ENCODE measurements at regions not wholly inside any gene's neighbourhood (a gene's known extent, or its start where the extent isn't known, plus 50 kb on each side); places are given as distances from the start of the nearest gene placed in this dataset.

DNA sequence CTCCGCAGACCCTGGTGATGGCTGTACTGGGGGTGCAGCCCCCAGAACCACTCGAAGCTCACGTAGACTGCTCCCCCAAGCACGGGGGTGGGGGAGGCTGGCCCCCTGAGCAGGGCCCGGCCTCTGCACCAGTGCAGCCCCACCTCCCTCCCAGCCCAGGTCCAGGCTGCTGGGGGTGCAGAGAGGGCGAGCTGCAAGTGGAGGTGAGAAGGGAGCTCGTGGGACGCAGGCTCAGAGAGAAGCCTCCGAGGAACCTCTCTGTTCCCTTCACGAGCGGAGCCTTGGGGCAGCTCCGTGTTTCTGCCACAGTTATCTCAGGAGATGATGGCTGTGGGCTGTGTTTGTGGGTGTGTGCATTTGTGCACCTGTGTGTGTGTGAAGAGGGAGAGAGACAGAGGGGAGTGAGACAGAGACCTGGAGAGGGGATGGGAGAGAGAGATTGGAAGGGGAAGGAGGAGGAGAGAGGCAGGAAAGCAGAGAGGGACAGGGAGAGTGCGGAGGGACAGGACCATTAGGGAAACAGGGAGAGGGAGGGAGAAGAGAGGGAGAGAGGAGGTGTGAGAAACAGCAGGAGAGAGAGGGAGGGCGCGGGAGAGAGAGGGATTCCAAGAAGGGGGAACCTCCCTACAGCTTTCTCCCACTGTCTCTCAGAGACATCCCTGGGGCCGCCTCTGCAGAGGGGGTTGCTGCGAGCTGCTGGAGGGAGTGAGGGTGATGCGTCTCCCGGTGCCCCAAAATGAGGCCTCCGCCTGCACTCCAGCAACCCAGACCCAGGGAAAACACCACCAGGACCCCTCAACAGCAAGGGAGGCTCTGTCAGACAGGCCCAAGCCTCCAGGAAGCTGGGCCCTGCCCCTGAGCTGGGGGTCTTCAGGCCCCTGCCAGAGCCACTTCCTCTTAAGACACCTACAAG lies 1488.6 kb downstream of the BRD1 start:
- ChIA-PET CTCF (no interaction called here), RAD21 (ENCODE audit: low non-redundant PET in 1 of 2, low total read pairs in 2 of 2, uncharacterized antibody in 2 of 2, unreplicated experiment in 2 of 2) (no interaction called here), POLR2A (no interaction called here)
- no peak overlapping the region for H2AFZ ChIP-seq (ENCODE audit: low read depth, low read length, poor library complexity, severe bottlenecking)
- H4K20me1 ChIP-seq (ENCODE audit: insufficient read depth), result no peaks in the 10 kb centered on the region
- ATAC-seq, result no peak
- H3K79me2 ChIP-seq (ENCODE audit: insufficient read depth, low read length), result no peaks in the 10 kb centered on the region
- no peak for TF ChIP-seq ZFX (IDR thresholded peaks at IDR 0.05)
- TF ChIP-seq, protein P1, sequence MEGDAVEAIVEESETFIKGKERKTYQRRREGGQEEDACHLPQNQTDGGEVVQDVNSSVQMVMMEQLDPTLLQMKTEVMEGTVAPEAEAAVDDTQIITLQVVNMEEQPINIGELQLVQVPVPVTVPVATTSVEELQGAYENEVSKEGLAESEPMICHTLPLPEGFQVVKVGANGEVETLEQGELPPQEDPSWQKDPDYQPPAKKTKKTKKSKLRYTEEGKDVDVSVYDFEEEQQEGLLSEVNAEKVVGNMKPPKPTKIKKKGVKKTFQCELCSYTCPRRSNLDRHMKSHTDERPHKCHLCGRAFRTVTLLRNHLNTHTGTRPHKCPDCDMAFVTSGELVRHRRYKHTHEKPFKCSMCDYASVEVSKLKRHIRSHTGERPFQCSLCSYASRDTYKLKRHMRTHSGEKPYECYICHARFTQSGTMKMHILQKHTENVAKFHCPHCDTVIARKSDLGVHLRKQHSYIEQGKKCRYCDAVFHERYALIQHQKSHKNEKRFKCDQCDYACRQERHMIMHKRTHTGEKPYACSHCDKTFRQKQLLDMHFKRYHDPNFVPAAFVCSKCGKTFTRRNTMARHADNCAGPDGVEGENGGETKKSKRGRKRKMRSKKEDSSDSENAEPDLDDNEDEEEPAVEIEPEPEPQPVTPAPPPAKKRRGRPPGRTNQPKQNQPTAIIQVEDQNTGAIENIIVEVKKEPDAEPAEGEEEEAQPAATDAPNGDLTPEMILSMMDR (IDR thresholded peaks at IDR 0.05 in 2 of 3, conservative IDR thresholded peaks at IDR 0.05 in 1 of 3; ENCODE audit: borderline replicate concordance in 1 of 3, insufficient read depth in 1 of 3, low read depth in 2 of 3, low read length in 2 of 3), result no peak
- TF ChIP-seq SP1 (IDR thresholded peaks at IDR 0.05; ENCODE audit: low read depth), result no peak
- no peak for TF ChIP-seq FOSL1 (IDR thresholded peaks at IDR 0.05; ENCODE audit: low read depth)
- TF ChIP-seq YY1 (IDR thresholded peaks at IDR 0.05; ENCODE audit: extremely low read depth, insufficient replicate concordance, low read depth, low read length), result no peak
- no peak for TF ChIP-seq TCF7L2 (IDR thresholded peaks at IDR 0.05; ENCODE audit: borderline replicate concordance, extremely low read depth, insufficient read depth, insufficient read length)
- TF ChIP-seq POLR2A (IDR thresholded peaks at IDR 0.05; ENCODE audit: borderline replicate concordance, extremely low read depth, insufficient read depth, insufficient read length), result no peak
- no peak for TF ChIP-seq EZH2phosphoT487 (IDR thresholded peaks at IDR 0.05; ENCODE audit: borderline replicate concordance)
- TF ChIP-seq EGR1 (IDR thresholded peaks at IDR 0.05; ENCODE audit: low read depth), result no peak
- TF ChIP-seq ZNF274 (IDR thresholded peaks at IDR 0.05; ENCODE audit: low read depth, low read length), result no peak
- TF ChIP-seq, protein P2, sequence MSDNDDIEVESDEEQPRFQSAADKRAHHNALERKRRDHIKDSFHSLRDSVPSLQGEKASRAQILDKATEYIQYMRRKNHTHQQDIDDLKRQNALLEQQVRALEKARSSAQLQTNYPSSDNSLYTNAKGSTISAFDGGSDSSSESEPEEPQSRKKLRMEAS (IDR thresholded peaks at IDR 0.05), result no peak
- TF ChIP-seq, protein P3, sequence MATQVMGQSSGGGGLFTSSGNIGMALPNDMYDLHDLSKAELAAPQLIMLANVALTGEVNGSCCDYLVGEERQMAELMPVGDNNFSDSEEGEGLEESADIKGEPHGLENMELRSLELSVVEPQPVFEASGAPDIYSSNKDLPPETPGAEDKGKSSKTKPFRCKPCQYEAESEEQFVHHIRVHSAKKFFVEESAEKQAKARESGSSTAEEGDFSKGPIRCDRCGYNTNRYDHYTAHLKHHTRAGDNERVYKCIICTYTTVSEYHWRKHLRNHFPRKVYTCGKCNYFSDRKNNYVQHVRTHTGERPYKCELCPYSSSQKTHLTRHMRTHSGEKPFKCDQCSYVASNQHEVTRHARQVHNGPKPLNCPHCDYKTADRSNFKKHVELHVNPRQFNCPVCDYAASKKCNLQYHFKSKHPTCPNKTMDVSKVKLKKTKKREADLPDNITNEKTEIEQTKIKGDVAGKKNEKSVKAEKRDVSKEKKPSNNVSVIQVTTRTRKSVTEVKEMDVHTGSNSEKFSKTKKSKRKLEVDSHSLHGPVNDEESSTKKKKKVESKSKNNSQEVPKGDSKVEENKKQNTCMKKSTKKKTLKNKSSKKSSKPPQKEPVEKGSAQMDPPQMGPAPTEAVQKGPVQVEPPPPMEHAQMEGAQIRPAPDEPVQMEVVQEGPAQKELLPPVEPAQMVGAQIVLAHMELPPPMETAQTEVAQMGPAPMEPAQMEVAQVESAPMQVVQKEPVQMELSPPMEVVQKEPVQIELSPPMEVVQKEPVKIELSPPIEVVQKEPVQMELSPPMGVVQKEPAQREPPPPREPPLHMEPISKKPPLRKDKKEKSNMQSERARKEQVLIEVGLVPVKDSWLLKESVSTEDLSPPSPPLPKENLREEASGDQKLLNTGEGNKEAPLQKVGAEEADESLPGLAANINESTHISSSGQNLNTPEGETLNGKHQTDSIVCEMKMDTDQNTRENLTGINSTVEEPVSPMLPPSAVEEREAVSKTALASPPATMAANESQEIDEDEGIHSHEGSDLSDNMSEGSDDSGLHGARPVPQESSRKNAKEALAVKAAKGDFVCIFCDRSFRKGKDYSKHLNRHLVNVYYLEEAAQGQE (IDR thresholded peaks at IDR 0.05; ENCODE audit: low read depth), result no peak
- TF ChIP-seq, protein P4, sequence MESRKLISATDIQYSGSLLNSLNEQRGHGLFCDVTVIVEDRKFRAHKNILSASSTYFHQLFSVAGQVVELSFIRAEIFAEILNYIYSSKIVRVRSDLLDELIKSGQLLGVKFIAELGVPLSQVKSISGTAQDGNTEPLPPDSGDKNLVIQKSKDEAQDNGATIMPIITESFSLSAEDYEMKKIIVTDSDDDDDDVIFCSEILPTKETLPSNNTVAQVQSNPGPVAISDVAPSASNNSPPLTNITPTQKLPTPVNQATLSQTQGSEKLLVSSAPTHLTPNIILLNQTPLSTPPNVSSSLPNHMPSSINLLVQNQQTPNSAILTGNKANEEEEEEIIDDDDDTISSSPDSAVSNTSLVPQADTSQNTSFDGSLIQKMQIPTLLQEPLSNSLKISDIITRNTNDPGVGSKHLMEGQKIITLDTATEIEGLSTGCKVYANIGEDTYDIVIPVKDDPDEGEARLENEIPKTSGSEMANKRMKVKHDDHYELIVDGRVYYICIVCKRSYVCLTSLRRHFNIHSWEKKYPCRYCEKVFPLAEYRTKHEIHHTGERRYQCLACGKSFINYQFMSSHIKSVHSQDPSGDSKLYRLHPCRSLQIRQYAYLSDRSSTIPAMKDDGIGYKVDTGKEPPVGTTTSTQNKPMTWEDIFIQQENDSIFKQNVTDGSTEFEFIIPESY (IDR thresholded peaks at IDR 0.05; ENCODE audit: extremely low read depth, insufficient replicate concordance, low read length), result no peak
- TF ChIP-seq SIN3A (IDR thresholded peaks at IDR 0.05; ENCODE audit: low read depth), result no peak
- 0 out of 2 replicates have a peak, but pooled peaks cover 6% of the 10 kb centered on the region for H3K27me3 ChIP-seq (ENCODE audit: insufficient read depth, low read length)
- no peak overlapping the region for H3K9ac ChIP-seq (ENCODE audit: low read length)
- H3K4me3 ChIP-seq (replicated peaks in 1 of 2; ENCODE audit: low read depth in 1 of 2, low read length in 2 of 2), result no peak overlapping the region
- H3K9me2 ChIP-seq (ENCODE audit: insufficient read depth), result no peaks in the 10 kb centered on the region
- no peaks in the 10 kb centered on the region; a peak in 1 of 4 replicates for H3K9me3 ChIP-seq (ENCODE audit: control insufficient read depth in 1 of 2, insufficient read depth in 1 of 2, low read depth in 1 of 2, low read length in 2 of 2)
- H3K4me2 ChIP-seq (ENCODE audit: low read length), result no peak overlapping the region
- no peaks in the 10 kb centered on the region for H3K36me3 ChIP-seq (ENCODE audit: control insufficient read depth in 1 of 2, insufficient read depth in 2 of 2, low read length in 2 of 2)
- intact Hi-C loops (cut with micrococcal nuclease), result no loop called here
- no TSS peak for BruUV-seq (replicated peaks)
- H3K27ac ChIP-seq (ENCODE audit: low read depth, low read length), result no peak overlapping the region
- DNase-seq (ENCODE audit: low read depth, low spot score), result no peak
- H3K4me1 ChIP-seq (ENCODE audit: control insufficient read depth in 1 of 2, insufficient read depth in 2 of 2, low read length in 2 of 2), result no peaks in the 10 kb centered on the region
